PC-9 (cell line): ENCODE measurements at regions not wholly inside any gene's neighbourhood (a gene's known extent, or its start where the extent isn't known, plus 50 kb on each side); places are given as distances from the start of the nearest gene placed in this dataset.

Experiments
- CTCF ChIP-seq: fragments of 200-600 bp; sonication (generic); conservative IDR thresholded peaks from 2 replicates; pipeline ENCODE4 v1.6.1; 2017; ENCODE audit warnings: mixed run types, antibody characterized with exemption, mild to moderate bottlenecking, moderate library complexity
- EZH2 ChIP-seq: fragments of 200-600 bp; sonication (generic); IDR thresholded peaks from 2 replicates; pipeline ENCODE4 v1.8.0; 2017; ENCODE audit warnings: antibody characterized with exemption, low read depth

GRCh38 chr1:213657879-213658278 lies 329.9 kb upstream of the PROX1 start:
- TF ChIP-seq CTCF (no peak), EZH2 (no peak)
